Left lung (tissue), 4 donors: ENCODE measurements at regions not wholly inside any gene's neighbourhood (a gene's known extent, or its start where the extent isn't known, plus 50 kb on each side); places are given as distances from the start of the nearest gene placed in this dataset.

Experiments
- ATAC-seq: fragments of 200-7000 bp; cut with Tn5 transposase; one replicate; pipeline ENCODE4 v1.9.1; 2020; ENCODE audit warnings: moderate library complexity
- DNase-seq, 4 donors: peaks; one replicate each; pipeline ENCODE4 v3.0.0-alpha.2; 2013 to 2020
- H3K27ac ChIP-seq, 2 donors: fragments of 200-600 bp; sonication (generic) in 1 of 2; one replicate each; pipeline versions ENCODE4 v1.5.0 to v1.8.0; 2020 to 2021
- H3K27me3 ChIP-seq, 2 donors: fragments of 200-600 bp; sonication (generic) in 1 of 2; one replicate each; pipeline versions ENCODE4 v1.5.0 to v1.8.0; 2020 to 2021
- H3K36me3 ChIP-seq, 2 donors: fragments of 200-600 bp; sonication (generic) in 1 of 2; one replicate each; pipeline versions ENCODE4 v1.5.0 to v1.8.0; 2020 to 2021
- H3K4me1 ChIP-seq, 2 donors: fragments of 200-600 bp; one replicate each; pipeline ENCODE4 v1.8.0; 2021
- H3K4me3 ChIP-seq, 2 donors: fragments of 200-600 bp; sonication (generic) in 1 of 2; one replicate each; pipeline versions ENCODE4 v1.5.0 to v1.8.0; 2020 to 2021; ENCODE audit warnings: mild to moderate bottlenecking in 1 of 2
- H3K9me3 ChIP-seq, 2 donors: fragments of 200-600 bp; sonication (generic) in 1 of 2; one replicate each; pipeline versions ENCODE4 v1.5.0 to v1.8.0; 2020 to 2021
- intact Hi-C, 2 donors: fragments of 100-400 bp; cut with DNase I; formaldehyde crosslinking; loops; one replicate each; pipeline versions ENCODE4 v1.11.2 to v1.14.2; 2022
- TF ChIP-seq, protein P1 (sequence below), 2 donors: fragments of 200-600 bp; sonication (generic) in 1 of 2; IDR thresholded peaks; one replicate each; pipeline versions ENCODE4 v1.5.0 to v1.8.0; 2021; ENCODE audit warnings: antibody characterized with exemption in 2 of 2
- donor health status: DM: no; HTN: yes; CAD: no.
- donor health status: DM: no; HTN: no; CAD: no.

DNA sequence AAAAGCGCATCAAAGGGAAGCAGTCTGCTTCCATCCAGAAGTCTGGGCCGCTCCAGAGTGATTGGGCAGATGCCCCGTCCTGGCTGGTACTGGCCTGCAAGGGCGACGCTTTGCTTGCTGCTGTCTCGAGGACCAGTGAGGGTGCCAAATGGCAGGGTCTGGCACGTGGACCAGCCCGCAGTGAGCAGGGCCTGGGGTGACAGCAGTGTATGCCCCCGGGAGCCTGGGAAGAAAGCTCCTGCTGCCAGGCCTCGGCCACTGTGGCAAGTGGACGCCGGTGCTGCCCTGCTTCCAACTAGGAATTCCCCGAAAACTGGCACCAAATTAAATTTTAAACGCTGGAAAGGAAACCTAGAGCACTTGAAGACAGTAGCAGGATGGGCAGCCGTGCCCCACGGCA, 357.0 kb upstream of the MKI67 start:
- no peak for DNase-seq
- intact Hi-C loops, result no loop called here
- no peaks in the 10 kb centered on the region for H3K9me3 ChIP-seq
- H3K27me3 ChIP-seq, result peaks cover 0 to 14% of the 10 kb centered on the region in 2 donors
- no peaks in the 10 kb centered on the region for H3K4me1 ChIP-seq
- ATAC-seq, result no peak
- no peak overlapping the region for H3K4me3 ChIP-seq
- no peaks in the 10 kb centered on the region for H3K36me3 ChIP-seq
- H3K27ac ChIP-seq, result no peak overlapping the region
- TF ChIP-seq, protein P1, sequence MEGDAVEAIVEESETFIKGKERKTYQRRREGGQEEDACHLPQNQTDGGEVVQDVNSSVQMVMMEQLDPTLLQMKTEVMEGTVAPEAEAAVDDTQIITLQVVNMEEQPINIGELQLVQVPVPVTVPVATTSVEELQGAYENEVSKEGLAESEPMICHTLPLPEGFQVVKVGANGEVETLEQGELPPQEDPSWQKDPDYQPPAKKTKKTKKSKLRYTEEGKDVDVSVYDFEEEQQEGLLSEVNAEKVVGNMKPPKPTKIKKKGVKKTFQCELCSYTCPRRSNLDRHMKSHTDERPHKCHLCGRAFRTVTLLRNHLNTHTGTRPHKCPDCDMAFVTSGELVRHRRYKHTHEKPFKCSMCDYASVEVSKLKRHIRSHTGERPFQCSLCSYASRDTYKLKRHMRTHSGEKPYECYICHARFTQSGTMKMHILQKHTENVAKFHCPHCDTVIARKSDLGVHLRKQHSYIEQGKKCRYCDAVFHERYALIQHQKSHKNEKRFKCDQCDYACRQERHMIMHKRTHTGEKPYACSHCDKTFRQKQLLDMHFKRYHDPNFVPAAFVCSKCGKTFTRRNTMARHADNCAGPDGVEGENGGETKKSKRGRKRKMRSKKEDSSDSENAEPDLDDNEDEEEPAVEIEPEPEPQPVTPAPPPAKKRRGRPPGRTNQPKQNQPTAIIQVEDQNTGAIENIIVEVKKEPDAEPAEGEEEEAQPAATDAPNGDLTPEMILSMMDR (IDR thresholded peaks at IDR 0.05), result no peak

DNA sequence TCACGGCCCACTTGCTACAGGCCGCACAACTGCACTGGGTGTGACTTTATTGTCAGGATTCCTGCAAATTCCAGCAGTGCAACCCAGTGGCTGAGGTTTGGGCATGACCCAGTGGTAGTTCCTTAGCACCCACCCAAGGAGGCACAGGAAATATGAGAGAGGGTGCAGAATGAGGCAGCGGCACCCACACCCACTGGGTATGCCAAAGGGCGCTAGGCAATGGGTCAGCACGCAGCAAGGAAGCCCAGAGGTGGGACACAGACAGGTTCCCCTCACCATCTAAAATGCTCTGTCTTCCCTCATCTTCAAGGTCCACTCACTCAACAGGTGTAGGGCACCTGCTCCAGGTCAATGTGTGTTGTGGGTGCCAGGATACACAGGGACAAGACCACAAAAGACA, 357.8 kb upstream of the MKI67 start:
- no peaks in the 10 kb centered on the region for H3K9me3 ChIP-seq
- H3K27ac ChIP-seq, result no peak overlapping the region
- no peaks in the 10 kb centered on the region for H3K4me1 ChIP-seq
- TF ChIP-seq, protein P1 (IDR thresholded peaks at IDR 0.05), result no peak
- no peak for ATAC-seq
- intact Hi-C loops, result no loop called here
- H3K27me3 ChIP-seq, result peaks cover 0 to 14% of the 10 kb centered on the region in 2 donors
- H3K4me3 ChIP-seq, result no peak overlapping the region
- H3K36me3 ChIP-seq, result no peaks in the 10 kb centered on the region
- DNase-seq, result no peak

DNA sequence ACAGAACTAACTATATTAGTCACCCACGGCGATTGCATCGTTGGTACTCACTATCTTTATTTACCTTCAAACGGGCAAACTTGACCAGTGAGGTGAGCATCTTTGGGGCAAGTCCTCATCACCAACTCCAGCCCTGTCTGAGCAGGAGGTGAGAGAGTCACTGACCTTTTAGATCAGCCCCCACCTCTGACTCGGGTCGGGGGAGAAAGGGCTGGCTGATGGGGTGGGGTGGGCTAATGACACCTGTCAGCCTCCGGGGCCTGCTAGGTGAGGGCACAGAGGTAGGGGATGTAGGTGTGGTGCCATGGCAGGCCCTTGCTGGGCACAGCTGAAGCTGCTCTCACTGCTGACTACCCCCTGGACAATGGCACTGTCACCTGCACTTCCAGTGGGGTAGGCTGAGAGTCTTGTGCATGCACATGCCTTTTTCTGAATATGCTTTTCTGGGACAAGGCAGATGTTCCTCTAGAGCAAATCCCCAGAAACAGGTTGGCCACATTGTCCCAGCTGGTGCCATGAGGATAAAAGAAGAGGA, 359.5 kb upstream of the MKI67 start:
- no peak overlapping the region for H3K4me3 ChIP-seq
- TF ChIP-seq, protein P1 (IDR thresholded peaks at IDR 0.05), result no peak
- H3K4me1 ChIP-seq, result no peaks in the 10 kb centered on the region
- no peaks in the 10 kb centered on the region for H3K9me3 ChIP-seq
- no peak overlapping the region for H3K27ac ChIP-seq
- intact Hi-C loops, result no loop called here
- H3K36me3 ChIP-seq, result no peaks in the 10 kb centered on the region
- peaks cover 0 to 11% of the 10 kb centered on the region in 2 donors for H3K27me3 ChIP-seq
- ATAC-seq (no peak), DNase-seq (no peak)

GRCh38 chr10:128487517-128487916, 361.3 kb upstream of the MKI67 start:
- Histone ChIP-seq H3K4me3 (no peak overlapping the region), H3K27ac (no peak overlapping the region), H3K4me1 (no peaks in the 10 kb centered on the region), H3K9me3 (no peaks in the 10 kb centered on the region), H3K36me3 (no peaks in the 10 kb centered on the region), H3K27me3 (no peaks in the 10 kb centered on the region)
- intact Hi-C loops, result no loop called here
- TF ChIP-seq, protein P1 (IDR thresholded peaks at IDR 0.05), result no peak
- DNase-seq, result no peak
- ATAC-seq, result no peak

GRCh38 chr10:128489324-128490247, 363.4 kb upstream of the MKI67 start:
- H3K27me3 ChIP-seq, result no peaks in the 10 kb centered on the region
- no peaks in the 10 kb centered on the region for H3K4me1 ChIP-seq
- TF ChIP-seq, protein P1 (IDR thresholded peaks at IDR 0.05), result no peak
- H3K9me3 ChIP-seq, result no peaks in the 10 kb centered on the region
- intact Hi-C loops, result no loop called here
- no peak overlapping the region for H3K27ac ChIP-seq
- DNase-seq, result no peak
- no peak for ATAC-seq
- H3K36me3 ChIP-seq, result no peaks in the 10 kb centered on the region
- H3K4me3 ChIP-seq, result no peak overlapping the region
